ENCODE measurements at regions not wholly inside any gene's neighbourhood (a gene's known extent, or its start where the extent isn't known, plus 50 kb on each side); places are given as distances from the start of the nearest gene placed in this dataset.

- no peak for TF ChIP-seq POLR2AphosphoS5 (IDR thresholded peaks at IDR 0.05; ENCODE audit: low read depth)
- no peak for TF ChIP-seq CTCF (IDR thresholded peaks at IDR 0.05; ENCODE audit: insufficient read depth, low read length)
- TF ChIP-seq REST (IDR thresholded peaks at IDR 0.05; ENCODE audit: insufficient replicate concordance, low read depth): no peak
These were observed 83.6 kb downstream of the TMEM100 start for GRCh38 chr17:55639096-55639495.
